ENCODE measurements at regions not wholly inside any gene's neighbourhood (a gene's known extent, or its start where the extent isn't known, plus 50 kb on each side); places are given as distances from the start of the nearest gene placed in this dataset.

GRCh38 chr7:85882335-85882734, 695.5 kb upstream of the SEMA3D start:
- CTCF ChIA-PET: interaction anchor here (1.2 kb wide), 1 partner anchor 11 kb away, joined by 3 read pairs; no protein-coding TSS in a partner anchor
- POLR2A ChIA-PET: no interaction called here
- TF ChIP-seq CTCF (IDR thresholded peaks at IDR 0.05; ENCODE audit: control extremely low read depth, extremely low read depth, low read depth, missing control alignments): no peak
- DNase-seq (ENCODE audit: extremely low spot score): no peak

GRCh38 chr7:85875398-85875797, 688.5 kb upstream of the SEMA3D start:
- POLR2A ChIA-PET: no interaction called here
- CTCF ChIA-PET: interaction anchor here (1.0 to 1.4 kb wide), 3 partner anchors 8 to 10 kb away, joined by 3 to 5 read pairs (median 3); no protein-coding TSS in a partner anchor
- DNase-seq (ENCODE audit: extremely low spot score): no peak
- no peak for TF ChIP-seq CTCF (IDR thresholded peaks at IDR 0.05; ENCODE audit: control extremely low read depth, extremely low read depth, low read depth, missing control alignments)

GRCh38 chr7:85866540-85866939, 679.7 kb upstream of the SEMA3D start:
- TF ChIP-seq CTCF (IDR thresholded peaks at IDR 0.05; ENCODE audit: control extremely low read depth, extremely low read depth, low read depth, missing control alignments): no peak
- CTCF ChIA-PET: interaction anchor here (1.5 kb wide), 1 partner anchor 9 kb away, joined by 7 read pairs; no protein-coding TSS in a partner anchor
- POLR2A ChIA-PET: no interaction called here
- no peak for DNase-seq (ENCODE audit: extremely low spot score)

- POLR2A ChIA-PET: no interaction called here
- CTCF ChIA-PET: interaction anchor here (1.1 kb wide), 1 partner anchor 822 kb away, joined by 4 read pairs; no protein-coding TSS in a partner anchor
- no peak for DNase-seq (ENCODE audit: extremely low spot score)
- no peak for TF ChIP-seq CTCF (IDR thresholded peaks at IDR 0.05; ENCODE audit: control extremely low read depth, extremely low read depth, low read depth, missing control alignments)
Measured at GRCh38 chr7:85851571-85852193, 664.8 kb upstream of the SEMA3D start.

- ChIA-PET POLR2A (no interaction called here), CTCF (interaction anchor here (0.9 kb wide), 1 partner anchor 819 kb away, joined by 3 read pairs; no protein-coding TSS in a partner anchor)
- DNase-seq (ENCODE audit: extremely low spot score): no peak
- no peak for TF ChIP-seq CTCF (IDR thresholded peaks at IDR 0.05; ENCODE audit: control extremely low read depth, extremely low read depth, low read depth, missing control alignments)
Measured at GRCh38 chr7:85850381-85850780, 663.5 kb upstream of the SEMA3D start.

- no peak for DNase-seq (ENCODE audit: extremely low spot score)
- TF ChIP-seq CTCF (IDR thresholded peaks at IDR 0.05; ENCODE audit: control extremely low read depth, extremely low read depth, low read depth, missing control alignments): no peak
- ChIA-PET POLR2A (no interaction called here), CTCF (no interaction called here)
Measured at GRCh38 chr7:85840554-85840953, 653.7 kb upstream of the SEMA3D start.

All from GM10248 (cell line).